Globus pallidus (tissue), 1 donor: ENCODE measurements at regions not wholly inside any gene's neighbourhood (a gene's known extent, or its start where the extent isn't known, plus 50 kb on each side); places are given as distances from the start of the nearest gene placed in this dataset.
"Not testable (repeated sequence)": the region's sequence is repeated elsewhere in the genome, so short reads cannot be mapped to it uniquely, and the experiment has no call there.

Experiments used
- DNase-seq: peaks from one replicate; pipeline ENCODE4 v3.0.0-alpha.2; 2015; ENCODE audit warnings: low spot score

DNA sequence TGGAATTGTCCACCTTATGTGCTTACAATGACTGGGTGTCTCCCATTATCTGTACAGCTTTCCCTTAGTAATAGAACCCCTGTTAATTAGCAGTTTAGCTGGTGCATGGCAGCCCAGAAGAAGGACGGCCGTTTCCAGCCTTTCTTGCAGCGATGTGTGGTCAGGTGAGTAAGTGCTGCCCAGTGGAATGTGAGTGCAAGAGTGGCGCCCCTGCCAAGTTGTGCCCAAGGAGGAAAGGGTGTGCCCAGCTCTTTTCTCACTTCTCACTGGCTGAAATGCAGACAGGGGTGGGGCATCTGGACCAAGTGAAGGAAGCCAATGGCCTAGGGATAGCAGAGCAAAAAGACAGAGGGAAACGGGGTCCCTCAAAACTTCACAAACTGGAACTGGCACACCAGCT is 296.8 kb downstream of the PREX1 start:
- DNase-seq, result no peak

GRCh38 chr20:48528346-48528745 is 299.5 kb downstream of the PREX1 start:
- no peak for DNase-seq

DNA sequence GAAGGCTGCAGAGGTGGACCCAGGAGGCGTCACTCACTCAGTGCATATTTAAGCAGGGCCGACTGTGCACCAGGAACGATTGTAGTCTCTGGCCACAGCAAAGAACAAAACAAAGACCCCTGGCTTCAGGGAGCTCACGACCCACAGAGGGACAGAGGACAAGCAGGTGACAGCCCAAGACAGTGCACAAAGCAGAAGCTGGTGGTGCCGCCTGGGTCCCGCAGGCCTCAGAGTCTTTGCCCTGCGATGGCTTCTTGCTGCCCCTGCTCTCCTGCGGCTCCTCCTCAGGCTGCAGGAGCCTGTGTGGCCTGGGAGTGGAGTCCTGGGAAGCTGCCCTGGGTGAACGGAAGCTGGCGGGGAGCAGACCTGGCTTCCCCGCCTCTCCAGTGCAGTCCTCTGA is 300.0 kb downstream of the PREX1 start:
- no peak for DNase-seq

GRCh38 chr20:48526936-48527335 is 300.9 kb downstream of the PREX1 start:
- no peak for DNase-seq

DNA sequence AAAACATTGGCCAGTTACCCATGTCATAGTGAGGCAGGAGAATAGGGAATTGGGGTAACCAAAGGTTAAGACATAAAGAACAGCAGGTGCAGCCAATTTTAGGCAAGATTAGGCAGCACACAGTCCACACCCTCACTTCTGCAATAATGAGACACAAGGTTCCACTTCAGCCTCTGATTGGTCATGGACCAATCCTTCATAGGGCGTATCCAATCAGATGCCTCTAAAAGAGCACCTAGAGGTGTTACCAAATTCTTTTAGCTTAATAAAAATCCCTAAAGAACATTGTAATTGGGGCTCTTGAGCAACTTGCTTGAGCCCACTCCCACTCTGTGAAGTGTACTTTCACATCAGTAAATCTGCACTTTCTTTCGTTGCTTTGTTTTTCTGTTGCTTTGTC is 302.4 kb downstream of the PREX1 start:
- DNase-seq, result no peak

- no peak for DNase-seq
These were observed 303.2 kb downstream of the PREX1 start for GRCh38 chr20:48524582-48524981.

- DNase-seq, result no peak
These were observed 304.4 kb downstream of the PREX1 start for GRCh38 chr20:48523191-48523995.

DNA sequence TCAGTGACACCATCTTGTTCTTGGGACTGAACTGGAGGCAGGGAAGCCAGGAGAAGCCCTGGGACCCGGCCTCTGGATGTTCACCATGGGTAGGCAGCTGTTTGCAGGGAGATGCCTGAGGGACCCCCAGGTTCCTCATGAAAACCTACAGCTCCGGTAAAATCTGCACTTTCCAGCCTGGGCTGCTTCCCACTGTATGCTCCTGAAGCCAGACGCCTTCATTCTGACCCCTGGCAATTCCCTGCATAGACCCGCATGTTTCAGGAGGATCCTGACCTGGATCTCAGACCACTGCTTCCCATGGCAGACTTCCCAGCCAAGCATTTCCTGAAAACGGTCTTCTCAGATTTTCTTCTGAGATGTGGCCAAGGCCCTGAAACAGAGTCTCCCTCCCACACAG is 306.7 kb downstream of the PREX1 start:
- DNase-seq, result no peak

DNA sequence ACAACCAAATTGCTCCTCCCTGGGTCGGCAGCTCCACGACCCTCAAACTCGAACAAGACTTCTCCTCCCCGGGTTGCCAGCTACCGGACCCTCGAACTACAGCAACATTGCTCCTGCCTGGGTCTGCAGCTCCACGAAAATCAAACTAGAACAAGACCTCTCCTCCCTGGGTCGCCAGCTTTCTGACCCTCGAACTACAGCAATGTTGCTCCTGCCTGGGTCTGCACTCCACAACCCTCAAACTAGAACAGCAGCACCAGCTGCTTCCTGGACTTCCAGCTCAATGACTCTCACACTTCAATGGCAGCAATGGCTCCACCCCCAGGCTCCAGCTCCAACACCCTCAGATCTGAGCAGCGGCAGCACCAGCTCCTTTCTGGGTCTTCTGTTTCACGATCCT is 311.6 kb downstream of the PREX1 start:
- DNase-seq, result not testable (repeated sequence)

DNA sequence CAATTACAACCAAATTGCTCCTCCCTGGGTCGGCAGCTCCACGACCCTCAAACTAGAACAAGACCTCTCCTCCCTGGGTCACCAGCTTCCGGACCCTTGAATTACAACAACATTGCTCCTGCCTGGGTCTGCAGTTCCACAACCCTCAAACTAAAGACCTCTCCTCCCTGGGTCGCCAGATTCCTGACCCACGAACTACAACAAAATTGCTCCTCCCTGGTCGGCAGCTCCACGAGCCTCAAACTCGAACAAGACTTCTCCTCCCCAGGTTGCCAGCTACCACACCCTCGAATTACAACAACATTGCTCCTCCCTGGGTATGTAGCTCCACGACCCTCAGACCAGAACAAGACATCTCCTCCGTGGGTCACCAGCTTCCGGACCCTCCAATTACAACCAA is 313.2 kb downstream of the PREX1 start:
- DNase-seq, result not testable (repeated sequence)

- DNase-seq, result not testable (repeated sequence)
These were observed 315.3 kb downstream of the PREX1 start for GRCh38 chr20:48512539-48512938.

DNA sequence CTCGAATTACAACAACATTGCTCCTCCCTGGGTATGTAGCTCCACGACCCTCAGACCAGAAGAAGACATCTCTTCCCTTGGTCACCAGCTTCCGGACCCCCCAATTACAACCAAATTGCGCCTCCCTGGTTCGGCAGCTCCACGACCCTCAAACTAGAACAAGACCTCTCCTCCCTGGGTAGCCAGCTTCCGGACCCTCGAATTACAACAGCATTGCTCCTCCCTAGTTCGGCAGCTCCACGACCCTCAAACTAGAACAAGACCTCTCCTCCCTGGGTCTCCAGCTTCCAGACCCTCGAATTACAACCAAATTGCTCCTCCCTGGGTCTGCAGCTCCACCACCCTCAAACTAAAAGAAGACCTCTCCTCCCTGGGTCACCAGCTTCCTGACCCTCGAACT is 322.7 kb downstream of the PREX1 start:
- DNase-seq, result not testable (repeated sequence)

GRCh38 chr20:48503166-48503815 is 324.5 kb downstream of the PREX1 start:
- no peak for DNase-seq

- DNase-seq, result no peak
These were observed 325.0 kb downstream of the PREX1 start for GRCh38 chr20:48502758-48503157.

DNA sequence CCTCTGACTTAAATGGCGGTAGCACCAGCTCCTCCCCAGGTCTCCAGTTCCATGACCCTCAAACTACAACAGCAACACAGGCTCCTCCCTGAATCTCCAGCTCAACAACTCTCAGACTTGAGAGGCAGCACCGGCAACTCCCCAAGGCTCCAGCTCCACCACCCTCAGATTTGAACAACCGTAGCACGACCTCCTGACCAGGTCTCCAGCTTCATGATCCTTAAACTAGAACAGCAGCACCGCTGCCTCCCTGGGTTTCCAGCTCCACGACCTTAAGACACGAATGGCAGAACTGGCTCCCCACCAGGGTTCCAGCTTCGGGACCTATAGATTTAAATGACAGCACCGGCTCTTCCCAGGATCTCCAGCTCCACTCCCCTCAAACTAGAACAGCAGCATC is 325.8 kb downstream of the PREX1 start:
- no peak for DNase-seq

- DNase-seq, result not testable (repeated sequence)
These were observed 326.9 kb downstream of the PREX1 start for GRCh38 chr20:48500900-48501299.

GRCh38 chr20:48498939-48499338 is 328.9 kb downstream of the PREX1 start:
- not testable (repeated sequence) for DNase-seq

DNA sequence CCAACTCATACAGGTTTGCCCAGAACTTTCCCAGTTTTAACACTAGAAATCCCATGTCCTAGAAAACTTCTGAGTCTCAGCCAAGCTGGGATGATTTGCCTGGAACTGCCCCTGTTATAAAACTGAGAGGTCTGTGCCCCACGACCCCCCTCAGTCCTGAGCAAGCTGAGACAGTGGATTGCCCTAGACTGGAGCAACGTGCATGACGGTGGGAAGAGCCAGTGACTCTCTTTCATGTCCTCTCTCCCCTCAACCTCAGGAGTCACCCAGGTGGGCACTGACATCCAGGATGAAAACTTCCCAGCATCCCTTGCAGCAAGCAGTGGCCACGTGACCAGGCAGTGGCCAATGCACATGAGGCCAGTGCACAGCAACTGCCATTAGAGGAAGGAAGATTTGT is 329.7 kb downstream of the PREX1 start:
- DNase-seq, result not testable (repeated sequence)

- no peak for DNase-seq
These were observed 333.8 kb downstream of the PREX1 start for GRCh38 chr20:48493966-48494365.

GRCh38 chr20:48493331-48493730 is 334.5 kb downstream of the PREX1 start:
- DNase-seq, result not testable (repeated sequence)

DNA sequence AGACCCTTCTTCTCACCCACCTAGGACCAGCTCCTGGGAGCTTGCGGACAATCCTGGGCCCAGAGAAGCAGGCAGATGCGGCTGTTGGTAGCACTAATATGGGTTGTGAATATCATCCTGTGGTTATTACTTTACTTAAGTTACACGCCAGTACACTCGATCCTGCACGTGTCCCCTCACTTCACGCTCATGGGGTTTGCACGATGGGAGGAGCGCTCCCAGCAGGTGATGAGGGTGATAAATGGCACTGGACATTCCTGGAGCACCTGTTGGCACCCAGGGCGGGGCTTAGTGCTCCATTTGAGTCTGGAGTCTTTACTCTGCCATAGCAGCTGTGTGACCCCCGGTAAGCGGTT is 335.1 kb downstream of the PREX1 start:
- DNase-seq, result no peak

DNA sequence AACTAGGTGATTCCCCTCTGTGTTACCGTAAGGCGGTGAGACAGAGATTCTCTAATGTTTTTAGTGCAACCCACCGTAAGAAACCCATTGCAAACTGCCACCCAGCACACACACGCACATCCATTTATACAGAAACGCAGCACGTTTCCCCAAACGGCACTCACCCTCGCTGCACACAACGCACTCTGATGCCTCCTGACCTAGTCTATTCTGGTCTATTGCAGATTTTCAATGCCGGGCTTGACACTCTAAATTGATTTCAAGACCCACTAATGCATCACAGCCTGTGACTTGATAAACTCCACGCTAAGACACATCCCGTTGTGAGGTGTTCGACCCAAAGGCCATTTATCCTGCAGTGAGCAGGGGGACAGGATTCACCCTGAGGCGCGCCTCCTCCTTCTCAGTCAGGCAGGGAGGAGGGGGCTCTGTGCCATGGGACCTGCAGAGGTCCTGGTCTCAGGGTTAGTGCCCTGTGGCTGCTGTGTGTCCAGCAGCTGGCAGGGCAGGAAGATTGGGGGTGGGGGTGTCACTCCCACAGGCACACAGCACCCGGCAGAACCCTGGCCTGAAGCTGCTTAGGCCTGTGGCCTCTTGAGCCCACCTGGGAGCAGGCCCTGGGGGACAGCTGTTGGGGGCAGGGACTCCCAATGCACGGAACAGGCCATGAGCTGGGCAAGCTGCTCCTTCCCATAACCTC is 335.6 kb downstream of the PREX1 start:
- DNase-seq, result no peak
